ENCODE measurements at regions not wholly inside any gene's neighbourhood (a gene's known extent, or its start where the extent isn't known, plus 50 kb on each side); places are given as distances from the start of the nearest gene placed in this dataset.

- no peak for DNase-seq
These were observed 319.6 kb upstream of the SEMA6D start for GRCh38 chr15:47397655-47398054.

- DNase-seq: no peak
These were observed 319.2 kb upstream of the SEMA6D start for GRCh38 chr15:47398132-47398531.

- DNase-seq: no peak
These were observed 318.7 kb upstream of the SEMA6D start for GRCh38 chr15:47398594-47398993.

- DNase-seq: no peak
These were observed 318.2 kb upstream of the SEMA6D start for GRCh38 chr15:47399100-47399499.

- no peak for DNase-seq
These were observed 316.7 kb upstream of the SEMA6D start for GRCh38 chr15:47400603-47401002.

GRCh38 chr15:47401427-47401826 is 315.9 kb upstream of the SEMA6D start:
- no peak for DNase-seq

- no peak for DNase-seq
These were observed 314.5 kb upstream of the SEMA6D start for GRCh38 chr15:47402829-47403228.

GRCh38 chr15:47404877-47405276 is 312.4 kb upstream of the SEMA6D start:
- no peak for DNase-seq

- no peak for DNase-seq
These were observed 311.7 kb upstream of the SEMA6D start for GRCh38 chr15:47405365-47406162.

GRCh38 chr15:47407692-47408091 is 309.6 kb upstream of the SEMA6D start:
- no peak for DNase-seq

GRCh38 chr15:47409038-47409437 is 308.3 kb upstream of the SEMA6D start:
- no peak for DNase-seq

- DNase-seq: no peak
These were observed 307.7 kb upstream of the SEMA6D start for GRCh38 chr15:47409600-47409999.

GRCh38 chr15:47410247-47410646 is 307.1 kb upstream of the SEMA6D start:
- no peak for DNase-seq

- DNase-seq: no peak
These were observed 305.6 kb upstream of the SEMA6D start for GRCh38 chr15:47411733-47412132.

- no peak for DNase-seq
These were observed 305.2 kb upstream of the SEMA6D start for GRCh38 chr15:47412136-47412535.

GRCh38 chr15:47412802-47413201 is 304.5 kb upstream of the SEMA6D start:
- DNase-seq: no peak

- DNase-seq: no peak
These were observed 303.1 kb upstream of the SEMA6D start for GRCh38 chr15:47414207-47414606.

- DNase-seq: no peak
These were observed 301.8 kb upstream of the SEMA6D start for GRCh38 chr15:47415539-47415971.

GRCh38 chr15:47422881-47423665 is 294.2 kb upstream of the SEMA6D start:
- DNase-seq: no peak

GRCh38 chr15:47427463-47427862 is 289.8 kb upstream of the SEMA6D start:
- DNase-seq: no peak

- DNase-seq: no peak
These were observed 287.9 kb upstream of the SEMA6D start for GRCh38 chr15:47429376-47429775.

- peak; percentile 49 for DNase-seq
These were observed 285.8 kb upstream of the SEMA6D start for GRCh38 chr15:47431501-47431900.

- no peak for DNase-seq
These were observed 284.5 kb upstream of the SEMA6D start for GRCh38 chr15:47432826-47433225.

- DNase-seq: no peak
These were observed 282.7 kb upstream of the SEMA6D start for GRCh38 chr15:47434596-47434995.

Data from kidney glomerular epithelial cell (primary cell).